Thyroid gland (tissue), 4 donors: ENCODE measurements at regions not wholly inside any gene's neighbourhood (a gene's known extent, or its start where the extent isn't known, plus 50 kb on each side); places are given as distances from the start of the nearest gene placed in this dataset.

ENCODE experiments used
- POLR2A ChIP-seq, 2 donors: fragments of 450-650 bp; IDR thresholded peaks; one replicate each; pipeline ENCODE4 v1.6.1; 2017; ENCODE audit warnings: antibody characterized with exemption in 2 of 2, mild to moderate bottlenecking in 2 of 2, moderate library complexity in 1 of 2
- TF ChIP-seq, protein P1 (sequence below), 6 experiments: fragments of 200-600 bp in 3 of 6; fragments of 450-650 bp in 3 of 6; sonication (generic) in 3 of 6; IDR thresholded peaks; one replicate each; pipeline ENCODE4 v1.5.1; 2016 to 2019; ENCODE audit warnings: antibody characterized with exemption in 6 of 6, mild to moderate bottlenecking in 2 of 6, inconsistent platforms in 1 of 6, moderate library complexity in 1 of 6

- TF ChIP-seq, protein P1, sequence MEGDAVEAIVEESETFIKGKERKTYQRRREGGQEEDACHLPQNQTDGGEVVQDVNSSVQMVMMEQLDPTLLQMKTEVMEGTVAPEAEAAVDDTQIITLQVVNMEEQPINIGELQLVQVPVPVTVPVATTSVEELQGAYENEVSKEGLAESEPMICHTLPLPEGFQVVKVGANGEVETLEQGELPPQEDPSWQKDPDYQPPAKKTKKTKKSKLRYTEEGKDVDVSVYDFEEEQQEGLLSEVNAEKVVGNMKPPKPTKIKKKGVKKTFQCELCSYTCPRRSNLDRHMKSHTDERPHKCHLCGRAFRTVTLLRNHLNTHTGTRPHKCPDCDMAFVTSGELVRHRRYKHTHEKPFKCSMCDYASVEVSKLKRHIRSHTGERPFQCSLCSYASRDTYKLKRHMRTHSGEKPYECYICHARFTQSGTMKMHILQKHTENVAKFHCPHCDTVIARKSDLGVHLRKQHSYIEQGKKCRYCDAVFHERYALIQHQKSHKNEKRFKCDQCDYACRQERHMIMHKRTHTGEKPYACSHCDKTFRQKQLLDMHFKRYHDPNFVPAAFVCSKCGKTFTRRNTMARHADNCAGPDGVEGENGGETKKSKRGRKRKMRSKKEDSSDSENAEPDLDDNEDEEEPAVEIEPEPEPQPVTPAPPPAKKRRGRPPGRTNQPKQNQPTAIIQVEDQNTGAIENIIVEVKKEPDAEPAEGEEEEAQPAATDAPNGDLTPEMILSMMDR (IDR thresholded peaks at IDR 0.05) = no peak
- TF ChIP-seq POLR2A (IDR thresholded peaks at IDR 0.05) = no peak
Measured at GRCh38 chr9:1151691-1152090, 101.5 kb downstream of the DMRT2 start.
